ENCODE measurements at regions not wholly inside any gene's neighbourhood (a gene's known extent, or its start where the extent isn't known, plus 50 kb on each side); places are given as distances from the start of the nearest gene placed in this dataset.

- Histone ChIP-seq H3K36me3 (no peaks in the 10 kb centered on the region), H3K4me2 (no peak overlapping the region)
- TF ChIP-seq Cebpa-rat (IDR thresholded peaks at IDR 0.05): no peak
Observed at GRCh38 chr4:147117431-147117830, 171.8 kb upstream of the TTC29 start.

DNA sequence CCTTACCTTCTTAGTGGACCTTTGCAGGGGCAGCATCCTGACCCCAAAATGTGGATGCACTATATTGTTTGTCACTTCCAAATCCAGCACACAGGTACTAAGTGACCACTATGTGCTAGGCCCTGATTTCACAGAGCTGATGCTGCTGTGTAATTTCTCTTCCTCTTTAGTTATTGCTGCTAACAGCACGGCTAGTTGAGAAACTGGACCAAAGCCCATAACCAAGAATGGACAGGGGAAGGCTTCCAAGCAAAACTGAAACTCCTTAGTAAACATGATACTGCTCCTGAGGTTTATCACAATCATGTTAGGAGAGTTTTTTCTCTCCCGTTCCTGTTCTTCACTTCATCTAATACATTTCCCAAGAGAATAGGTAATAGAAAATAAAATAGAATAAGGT, 172.9 kb upstream of the TTC29 start:
- no peaks in the 10 kb centered on the region for H3K9me3 ChIP-seq
- H3K4me2 ChIP-seq: no peak overlapping the region
- no peaks in the 10 kb centered on the region for H3K36me3 ChIP-seq
- H3K4me3 ChIP-seq: no peak overlapping the region
- no peaks in the 10 kb centered on the region for H3K4me1 ChIP-seq
- H3K9ac ChIP-seq: no peak overlapping the region
- no peak overlapping the region for H3K27ac ChIP-seq
- no peak for TF ChIP-seq Cebpa-rat (IDR thresholded peaks at IDR 0.05)
- H4K20me1 ChIP-seq: no peaks in the 10 kb centered on the region
- H3K27me3 ChIP-seq: no peaks in the 10 kb centered on the region

More at GRCh38 chr4:147117431-147117830, 171.8 kb upstream of the TTC29 start:
- no peaks in the 10 kb centered on the region for H3K27me3 ChIP-seq
- no peak overlapping the region for H3K9ac ChIP-seq
- H3K27ac ChIP-seq: no peak overlapping the region
- H3K4me3 ChIP-seq: no peak overlapping the region
- H3K9me3 ChIP-seq: no peaks in the 10 kb centered on the region
- H4K20me1 ChIP-seq: no peaks in the 10 kb centered on the region
- no peaks in the 10 kb centered on the region for H3K4me1 ChIP-seq

- Histone ChIP-seq H3K4me2 (no peak overlapping the region), H3K9me3 (no peaks in the 10 kb centered on the region), H3K36me3 (no peaks in the 10 kb centered on the region), H3K4me1 (no peaks in the 10 kb centered on the region), H3K9ac (no peak overlapping the region), H3K4me3 (no peak overlapping the region), H3K27ac (no peak overlapping the region), H3K27me3 (no peaks in the 10 kb centered on the region), H4K20me1 (no peaks in the 10 kb centered on the region)
- no peak for TF ChIP-seq Cebpa-rat (IDR thresholded peaks at IDR 0.05)
Observed at GRCh38 chr4:147122685-147123084, 177.0 kb upstream of the TTC29 start.

GRCh38 chr4:147123146-147123545, 177.5 kb upstream of the TTC29 start:
- H3K4me3 ChIP-seq: no peak overlapping the region
- no peaks in the 10 kb centered on the region for H3K36me3 ChIP-seq
- no peak overlapping the region for H3K4me2 ChIP-seq
- no peaks in the 10 kb centered on the region for H3K9me3 ChIP-seq
- H3K27me3 ChIP-seq: no peaks in the 10 kb centered on the region
- no peaks in the 10 kb centered on the region for H4K20me1 ChIP-seq
- H3K9ac ChIP-seq: no peak overlapping the region
- no peaks in the 10 kb centered on the region for H3K4me1 ChIP-seq
- H3K27ac ChIP-seq: no peak overlapping the region
- TF ChIP-seq Cebpa-rat (IDR thresholded peaks at IDR 0.05): no peak

GRCh38 chr4:147128787-147129186, 183.1 kb upstream of the TTC29 start:
- H3K9me3 ChIP-seq: no peaks in the 10 kb centered on the region
- H3K4me3 ChIP-seq: no peak overlapping the region
- H3K36me3 ChIP-seq: no peaks in the 10 kb centered on the region
- no peak overlapping the region for H3K9ac ChIP-seq
- no peaks in the 10 kb centered on the region for H4K20me1 ChIP-seq
- no peak for TF ChIP-seq Cebpa-rat (IDR thresholded peaks at IDR 0.05)
- H3K27ac ChIP-seq: no peak overlapping the region
- no peaks in the 10 kb centered on the region for H3K27me3 ChIP-seq
- no peaks in the 10 kb centered on the region for H3K4me1 ChIP-seq
- H3K4me2 ChIP-seq: no peak overlapping the region

DNA sequence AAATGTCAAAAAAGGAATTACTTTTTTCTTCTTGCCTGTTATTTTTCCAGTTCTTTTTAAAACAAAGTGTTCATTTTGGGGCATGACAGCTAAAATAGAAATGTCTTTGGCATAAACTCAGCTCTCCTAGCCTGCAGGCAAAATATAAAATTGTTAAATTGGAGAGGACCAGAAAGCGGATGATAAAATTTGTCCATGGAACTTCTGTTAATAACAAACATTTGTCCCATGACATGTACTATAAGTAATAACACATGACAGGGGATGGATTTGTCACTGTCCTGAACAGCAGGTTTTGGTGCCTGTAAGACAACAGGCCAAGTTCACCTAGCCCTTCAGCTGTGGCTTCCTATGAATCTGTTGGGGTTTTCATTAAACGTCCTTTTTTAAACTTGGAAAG, 184.0 kb upstream of the TTC29 start:
- H3K27me3 ChIP-seq: no peaks in the 10 kb centered on the region
- H3K4me1 ChIP-seq: no peaks in the 10 kb centered on the region
- no peak overlapping the region for H3K4me3 ChIP-seq
- H3K9me3 ChIP-seq: no peaks in the 10 kb centered on the region
- no peaks in the 10 kb centered on the region for H4K20me1 ChIP-seq
- TF ChIP-seq Cebpa-rat (IDR thresholded peaks at IDR 0.05): no peak
- H3K27ac ChIP-seq: no peak overlapping the region
- H3K4me2 ChIP-seq: no peak overlapping the region
- H3K9ac ChIP-seq: no peak overlapping the region
- no peaks in the 10 kb centered on the region for H3K36me3 ChIP-seq

GRCh38 chr4:147134536-147135210, 189.0 kb upstream of the TTC29 start:
- Histone ChIP-seq H4K20me1 (no peaks in the 10 kb centered on the region), H3K27me3 (no peaks in the 10 kb centered on the region), H3K9me3 (no peaks in the 10 kb centered on the region), H3K36me3 (no peaks in the 10 kb centered on the region), H3K9ac (no peak overlapping the region), H3K4me1 (no peaks in the 10 kb centered on the region), H3K27ac (no peak overlapping the region), H3K4me3 (no peak overlapping the region), H3K4me2 (no peak overlapping the region)
- TF ChIP-seq Cebpa-rat (IDR thresholded peaks at IDR 0.05): no peak

- no peak overlapping the region for H3K4me2 ChIP-seq
- no peaks in the 10 kb centered on the region for H3K27me3 ChIP-seq
- no peaks in the 10 kb centered on the region for H3K9me3 ChIP-seq
- H3K27ac ChIP-seq: no peak overlapping the region
- no peak overlapping the region for H3K9ac ChIP-seq
- no peaks in the 10 kb centered on the region for H4K20me1 ChIP-seq
- TF ChIP-seq Cebpa-rat (IDR thresholded peaks at IDR 0.05): no peak
- no peak overlapping the region for H3K4me3 ChIP-seq
- H3K36me3 ChIP-seq: no peaks in the 10 kb centered on the region
- no peaks in the 10 kb centered on the region for H3K4me1 ChIP-seq
Observed at GRCh38 chr4:147136310-147136709, 190.6 kb upstream of the TTC29 start.

DNA sequence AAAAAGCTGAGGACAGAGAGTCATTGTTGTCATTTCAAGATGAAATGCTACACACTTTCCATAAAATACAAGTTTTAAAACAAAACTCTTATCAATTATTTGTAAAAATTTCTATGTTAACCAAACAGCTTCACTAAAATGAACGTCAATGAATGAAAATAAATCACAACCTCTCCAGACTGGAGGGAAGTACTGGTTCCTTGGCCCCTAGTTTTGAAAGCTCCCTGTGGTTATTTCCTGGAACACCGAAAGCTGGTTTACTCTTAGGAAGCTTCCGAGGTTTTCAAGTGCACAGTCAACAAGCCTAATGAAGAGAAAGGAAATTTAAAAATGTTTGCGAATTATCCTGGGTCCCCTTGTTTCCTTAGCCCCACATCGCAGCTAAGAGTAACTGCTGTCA, 191.1 kb upstream of the TTC29 start:
- Histone ChIP-seq H3K4me3 (no peak overlapping the region), H3K36me3 (no peaks in the 10 kb centered on the region), H3K9ac (no peak overlapping the region), H3K9me3 (no peaks in the 10 kb centered on the region), H3K4me2 (no peak overlapping the region), H4K20me1 (no peaks in the 10 kb centered on the region), H3K27ac (no peak overlapping the region), H3K4me1 (no peaks in the 10 kb centered on the region), H3K27me3 (no peaks in the 10 kb centered on the region)
- TF ChIP-seq Cebpa-rat (IDR thresholded peaks at IDR 0.05): no peak

GRCh38 chr4:147137280-147137679, 191.6 kb upstream of the TTC29 start:
- Histone ChIP-seq H3K27me3 (no peaks in the 10 kb centered on the region), H3K4me2 (no peak overlapping the region), H3K4me1 (no peaks in the 10 kb centered on the region), H3K9me3 (no peaks in the 10 kb centered on the region), H3K36me3 (no peaks in the 10 kb centered on the region), H3K9ac (no peak overlapping the region), H3K4me3 (no peak overlapping the region), H3K27ac (no peak overlapping the region), H4K20me1 (no peaks in the 10 kb centered on the region)
- TF ChIP-seq Cebpa-rat (IDR thresholded peaks at IDR 0.05): no peak

GRCh38 chr4:147138171-147138570, 192.5 kb upstream of the TTC29 start:
- Histone ChIP-seq H3K27me3 (no peaks in the 10 kb centered on the region), H3K27ac (no peak overlapping the region), H3K4me2 (no peak overlapping the region), H3K4me3 (no peak overlapping the region), H4K20me1 (no peaks in the 10 kb centered on the region), H3K4me1 (no peaks in the 10 kb centered on the region), H3K9ac (no peak overlapping the region), H3K9me3 (no peaks in the 10 kb centered on the region), H3K36me3 (no peaks in the 10 kb centered on the region)
- TF ChIP-seq Cebpa-rat (IDR thresholded peaks at IDR 0.05): no peak
